ENCODE measurements at regions not wholly inside any gene's neighbourhood (a gene's known extent, or its start where the extent isn't known, plus 50 kb on each side); places are given as distances from the start of the nearest gene placed in this dataset.

DNA sequence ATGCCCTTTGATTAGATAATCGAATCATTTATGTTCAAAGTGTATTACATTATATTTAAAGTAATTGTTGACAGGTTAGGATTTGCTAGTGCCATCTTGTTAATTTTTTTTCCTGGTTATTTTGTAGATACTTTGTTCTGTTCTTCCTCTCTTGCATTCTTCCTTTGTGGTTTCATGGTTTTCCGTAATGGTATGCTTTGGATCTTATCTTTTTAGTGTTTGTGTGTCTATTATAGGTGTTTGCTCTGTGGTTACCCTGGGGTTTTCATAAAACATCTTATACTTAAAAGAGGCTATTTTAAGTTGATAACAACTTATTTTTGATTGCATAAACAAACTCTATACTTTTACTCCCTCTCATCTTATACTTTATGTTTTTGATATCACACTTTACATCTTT is 108.2 kb upstream of the SRD5A3 start:
- no peak for TF ChIP-seq EP300 (IDR thresholded peaks at IDR 0.05; ENCODE audit: borderline replicate concordance)
- no peak for TF ChIP-seq TAF1 (IDR thresholded peaks at IDR 0.05; ENCODE audit: low read depth)
- TF ChIP-seq, protein P1, sequence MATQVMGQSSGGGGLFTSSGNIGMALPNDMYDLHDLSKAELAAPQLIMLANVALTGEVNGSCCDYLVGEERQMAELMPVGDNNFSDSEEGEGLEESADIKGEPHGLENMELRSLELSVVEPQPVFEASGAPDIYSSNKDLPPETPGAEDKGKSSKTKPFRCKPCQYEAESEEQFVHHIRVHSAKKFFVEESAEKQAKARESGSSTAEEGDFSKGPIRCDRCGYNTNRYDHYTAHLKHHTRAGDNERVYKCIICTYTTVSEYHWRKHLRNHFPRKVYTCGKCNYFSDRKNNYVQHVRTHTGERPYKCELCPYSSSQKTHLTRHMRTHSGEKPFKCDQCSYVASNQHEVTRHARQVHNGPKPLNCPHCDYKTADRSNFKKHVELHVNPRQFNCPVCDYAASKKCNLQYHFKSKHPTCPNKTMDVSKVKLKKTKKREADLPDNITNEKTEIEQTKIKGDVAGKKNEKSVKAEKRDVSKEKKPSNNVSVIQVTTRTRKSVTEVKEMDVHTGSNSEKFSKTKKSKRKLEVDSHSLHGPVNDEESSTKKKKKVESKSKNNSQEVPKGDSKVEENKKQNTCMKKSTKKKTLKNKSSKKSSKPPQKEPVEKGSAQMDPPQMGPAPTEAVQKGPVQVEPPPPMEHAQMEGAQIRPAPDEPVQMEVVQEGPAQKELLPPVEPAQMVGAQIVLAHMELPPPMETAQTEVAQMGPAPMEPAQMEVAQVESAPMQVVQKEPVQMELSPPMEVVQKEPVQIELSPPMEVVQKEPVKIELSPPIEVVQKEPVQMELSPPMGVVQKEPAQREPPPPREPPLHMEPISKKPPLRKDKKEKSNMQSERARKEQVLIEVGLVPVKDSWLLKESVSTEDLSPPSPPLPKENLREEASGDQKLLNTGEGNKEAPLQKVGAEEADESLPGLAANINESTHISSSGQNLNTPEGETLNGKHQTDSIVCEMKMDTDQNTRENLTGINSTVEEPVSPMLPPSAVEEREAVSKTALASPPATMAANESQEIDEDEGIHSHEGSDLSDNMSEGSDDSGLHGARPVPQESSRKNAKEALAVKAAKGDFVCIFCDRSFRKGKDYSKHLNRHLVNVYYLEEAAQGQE (IDR thresholded peaks at IDR 0.05; ENCODE audit: low read depth) = no peak
- TF ChIP-seq EGR1 (IDR thresholded peaks at IDR 0.05) = no peak
- no peak for TF ChIP-seq YY1 (IDR thresholded peaks at IDR 0.05; ENCODE audit: low read depth)
- TF ChIP-seq TEAD4 (IDR thresholded peaks at IDR 0.05) = no peak
- TF ChIP-seq, protein P2, sequence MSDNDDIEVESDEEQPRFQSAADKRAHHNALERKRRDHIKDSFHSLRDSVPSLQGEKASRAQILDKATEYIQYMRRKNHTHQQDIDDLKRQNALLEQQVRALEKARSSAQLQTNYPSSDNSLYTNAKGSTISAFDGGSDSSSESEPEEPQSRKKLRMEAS (IDR thresholded peaks at IDR 0.05) = no peak

All from Ishikawa (cell line).